Aorta (tissue), 5 donors: ENCODE measurements at regions not wholly inside any gene's neighbourhood (a gene's known extent, or its start where the extent isn't known, plus 50 kb on each side); places are given as distances from the start of the nearest gene placed in this dataset.

ENCODE experiments used
- ATAC-seq: fragments of 200-7000 bp; cut with Tn5 transposase; one replicate; pipeline ENCODE4 v1.9.1; 2022; ENCODE audit warnings: moderate library complexity; ENCODE audit not compliant: low FRiP score
- DNase-seq, 2 donors: peaks; one replicate each; pipeline ENCODE4 v3.0.0-alpha.2; 2020
- H3K27ac ChIP-seq, 2 donors: one replicate each; pipeline ENCODE4 v1.5.1; 2013; ENCODE audit warnings: low read length in 2 of 2, mild to moderate bottlenecking in 2 of 2, moderate library complexity in 2 of 2, control low read depth in 1 of 2, inconsistent platforms in 1 of 2, low read depth in 1 of 2
- H3K27me3 ChIP-seq, 2 donors: one replicate each; pipeline ENCODE4 v1.6.1; 2013; ENCODE audit warnings: control low read depth in 1 of 2, low read length in 1 of 2, mild to moderate bottlenecking in 1 of 2, moderate library complexity in 1 of 2; ENCODE audit not compliant: insufficient read depth in 2 of 2, control insufficient read depth in 1 of 2
- H3K36me3 ChIP-seq, 2 donors: one replicate each; pipeline ENCODE4 v1.6.1; 2013; ENCODE audit warnings: control low read depth in 1 of 2, low read length in 1 of 2, mild to moderate bottlenecking in 1 of 2; ENCODE audit not compliant: insufficient read depth in 2 of 2, control insufficient read depth in 1 of 2
- H3K4me1 ChIP-seq, 2 donors: one replicate each; pipeline ENCODE4 v1.6.1; 2013; ENCODE audit warnings: low read length in 2 of 2, control low read depth in 1 of 2, mild to moderate bottlenecking in 1 of 2, moderate library complexity in 1 of 2; ENCODE audit not compliant: insufficient read depth in 2 of 2, control insufficient read depth in 1 of 2
- H3K4me3 ChIP-seq, 2 donors: one replicate each; pipeline ENCODE4 v1.5.1; 2013; ENCODE audit warnings: low read length in 2 of 2, control low read depth in 1 of 2, mild to moderate bottlenecking in 1 of 2
- H3K9me3 ChIP-seq: one replicate; pipeline ENCODE4 v1.6.1; 2013; ENCODE audit warnings: mild to moderate bottlenecking, low read length; ENCODE audit not compliant: control insufficient read depth
- WGBS, 2 donors: extraction: QIAGEN DNeasy Blood & Tissue Kit; methylation state at CpG; one replicate each; pipeline ENCODE4 v1.1.7; 2013; 5-methylcytosine and 5-hydroxymethylcytosine counted together
- intact Hi-C, 2 donors: fragments of 100-400 bp; cut with DNase I; formaldehyde crosslinking; loops; one replicate each; pipeline versions ENCODE4 v1.14.2 to v1.15.0; 2022
- donor health status: healthy with polysubstance abuse.
- donor health status: Bipolar disorder and iron deficiency.
- donor health status: DM: no; HTN: no; CAD: no.
- donor health status: DM: no; HTN: no; CAD: no.
- donor health status: DM: yes; HTN: yes; CAD: no.

DNA sequence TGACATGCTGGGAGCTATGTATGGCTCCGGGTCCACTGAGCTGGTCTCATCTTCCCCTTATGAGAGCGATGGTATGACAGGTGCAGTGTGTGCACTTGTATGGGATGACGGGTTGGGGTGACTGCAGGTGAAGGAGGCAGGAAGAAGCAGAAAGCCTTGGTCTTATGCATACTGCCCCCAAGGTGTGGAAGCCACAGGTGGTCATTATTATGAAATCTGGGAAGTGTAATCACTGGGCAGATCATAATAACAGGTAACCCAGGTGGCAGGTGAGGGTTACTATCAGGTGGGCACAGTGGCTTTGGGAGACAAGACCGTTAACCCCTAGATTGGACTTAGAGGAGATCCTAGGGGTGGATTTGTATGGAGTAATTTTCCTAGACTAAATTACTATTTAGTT, 118.0 kb downstream of the RFC3 start:
- DNase-seq (no peak), ATAC-seq (no peak)
- Histone ChIP-seq H3K27ac (no peak overlapping the region), H3K27me3 (no peaks in the 10 kb centered on the region), H3K9me3 (no peaks in the 10 kb centered on the region), H3K36me3 (no peaks in the 10 kb centered on the region), H3K4me3 (no peak overlapping the region), H3K4me1 (no peaks in the 10 kb centered on the region)
- intact Hi-C loops, result no loop called here
- 95 to 96% methylated on average over 4 of the region's 4 CpGs for WGBS, 2 donors

DNA sequence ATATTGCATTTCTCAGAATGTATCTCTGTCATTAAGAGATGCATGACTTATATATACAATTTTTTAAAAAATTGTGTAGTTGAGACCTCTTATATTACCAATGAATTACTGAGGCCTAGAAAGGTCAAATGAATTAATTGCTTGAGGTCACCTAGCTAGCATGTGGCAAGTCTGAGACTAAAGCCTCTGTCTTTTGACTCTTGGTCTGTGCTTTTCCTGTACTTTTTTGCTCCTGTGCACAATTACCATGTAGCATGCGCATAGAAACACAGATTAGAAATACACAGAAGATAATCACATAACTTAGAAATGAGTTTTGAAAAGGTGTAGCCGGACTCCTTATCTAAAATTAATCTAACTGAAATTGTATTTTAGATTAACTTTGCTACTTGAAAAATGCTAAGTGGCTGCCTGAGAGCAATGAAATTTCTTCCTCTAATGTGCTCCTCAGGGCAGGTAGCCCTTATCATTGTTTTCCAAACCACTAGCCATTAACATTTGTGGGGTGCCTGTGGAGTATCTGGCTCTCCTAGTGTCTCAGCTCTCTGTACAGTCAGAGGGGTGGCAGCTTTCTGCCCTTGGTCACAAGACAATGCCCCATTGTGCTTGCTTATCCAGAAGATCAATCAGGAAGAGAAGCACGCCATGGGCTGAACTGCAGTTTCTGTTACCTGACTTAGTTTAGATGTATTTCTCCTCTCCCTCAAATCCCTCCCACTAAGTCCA, 119.6 kb downstream of the RFC3 start:
- DNase-seq, result no peak
- H3K4me1 ChIP-seq, result no peaks in the 10 kb centered on the region
- 96% methylated on average over 3 of the region's 3 CpGs for WGBS, 2 donors
- no peak overlapping the region for H3K4me3 ChIP-seq
- H3K36me3 ChIP-seq, result no peaks in the 10 kb centered on the region
- no peak for ATAC-seq
- H3K27ac ChIP-seq, result no peak overlapping the region
- H3K9me3 ChIP-seq, result no peaks in the 10 kb centered on the region
- H3K27me3 ChIP-seq, result no peaks in the 10 kb centered on the region
- intact Hi-C loops, result no loop called here

DNA sequence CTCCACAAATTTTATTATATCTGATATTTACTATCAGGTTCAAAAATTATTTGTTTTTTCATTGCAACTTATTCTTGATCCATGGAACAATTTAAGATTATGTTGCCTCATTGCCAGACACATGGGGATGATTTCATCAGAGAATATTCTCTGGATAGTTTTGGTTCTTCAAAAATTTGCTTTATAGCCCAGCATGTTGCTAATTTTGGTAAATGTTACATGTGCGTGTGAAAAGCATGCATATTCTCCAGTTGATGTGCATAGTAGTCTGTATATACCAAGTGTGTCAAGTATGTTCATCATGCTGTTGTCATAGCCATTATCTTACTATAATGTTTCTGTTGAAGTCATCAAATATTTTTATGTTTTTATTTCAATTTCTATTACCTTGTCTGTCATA, 122.3 kb downstream of the RFC3 start:
- WGBS, 2 donors, result 92 to 93% methylated on average over 1 of the region's 1 CpG
- intact Hi-C loops, result no loop called here

DNA sequence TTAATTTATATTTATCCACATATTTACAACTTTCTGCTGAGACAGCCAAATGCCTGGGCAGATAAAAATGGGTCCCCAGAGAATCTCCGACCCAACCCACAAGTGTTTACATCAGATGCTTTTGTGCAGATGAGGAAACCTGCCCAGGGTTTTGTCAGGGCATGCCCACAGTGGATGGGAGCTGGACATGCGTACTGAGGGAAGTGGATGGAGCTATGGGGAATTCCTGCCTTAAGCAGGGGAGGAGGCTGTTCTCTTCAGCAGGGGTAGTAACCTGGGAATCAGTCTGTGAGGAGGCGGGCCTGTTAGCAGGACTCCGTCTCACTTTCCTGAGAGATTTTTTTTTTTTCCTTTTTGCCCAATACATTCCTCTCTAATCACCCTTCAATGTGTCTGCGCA, 122.9 kb downstream of the RFC3 start:
- WGBS, 2 donors, result 89 to 95% methylated on average over 5 of the region's 5 CpGs
- no peaks in the 10 kb centered on the region for H3K4me1 ChIP-seq
- no peak overlapping the region for H3K27ac ChIP-seq
- H3K36me3 ChIP-seq, result no peaks in the 10 kb centered on the region
- H3K9me3 ChIP-seq, result no peaks in the 10 kb centered on the region
- no peaks in the 10 kb centered on the region for H3K27me3 ChIP-seq
- no peak overlapping the region for H3K4me3 ChIP-seq
- ATAC-seq (no peak), DNase-seq (no peak)
- intact Hi-C loops, result no loop called here

More for the DNA sequence above, 122.3 kb downstream of the RFC3 start:
- Histone ChIP-seq H3K4me1 (no peaks in the 10 kb centered on the region), H3K9me3 (no peaks in the 10 kb centered on the region), H3K36me3 (no peaks in the 10 kb centered on the region), H3K27ac (no peak overlapping the region), H3K27me3 (no peaks in the 10 kb centered on the region), H3K4me3 (no peak overlapping the region)
- DNase-seq (no peak), ATAC-seq (no peak)

DNA sequence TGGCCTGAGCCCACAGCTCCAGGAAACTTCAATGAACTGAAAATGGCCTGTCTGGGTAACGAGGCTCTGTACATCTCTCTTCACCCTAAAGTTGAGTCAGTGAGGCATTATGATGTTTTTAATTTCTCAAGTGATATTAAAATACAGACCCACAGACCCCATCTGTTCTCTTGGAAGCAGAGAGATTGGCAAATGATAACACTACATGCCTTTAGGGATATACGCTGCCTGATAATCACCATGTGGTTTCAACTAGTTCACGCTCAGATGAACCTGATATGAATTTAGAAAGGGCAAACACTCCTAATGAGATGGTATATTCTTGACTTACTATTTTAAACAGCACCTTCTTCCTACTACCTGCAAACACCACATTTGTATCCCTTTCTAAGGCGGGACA, 127.5 kb downstream of the RFC3 start:
- 97% methylated on average over 4 of the region's 4 CpGs for WGBS, 2 donors
- no peaks in the 10 kb centered on the region for H3K27me3 ChIP-seq
- H3K27ac ChIP-seq, result no peak overlapping the region
- H3K4me3 ChIP-seq, result no peak overlapping the region
- ATAC-seq (no peak), DNase-seq (no peak)
- H3K4me1 ChIP-seq, result no peaks in the 10 kb centered on the region
- H3K36me3 ChIP-seq, result no peaks in the 10 kb centered on the region
- H3K9me3 ChIP-seq, result no peaks in the 10 kb centered on the region
- intact Hi-C loops, result no loop called here

DNA sequence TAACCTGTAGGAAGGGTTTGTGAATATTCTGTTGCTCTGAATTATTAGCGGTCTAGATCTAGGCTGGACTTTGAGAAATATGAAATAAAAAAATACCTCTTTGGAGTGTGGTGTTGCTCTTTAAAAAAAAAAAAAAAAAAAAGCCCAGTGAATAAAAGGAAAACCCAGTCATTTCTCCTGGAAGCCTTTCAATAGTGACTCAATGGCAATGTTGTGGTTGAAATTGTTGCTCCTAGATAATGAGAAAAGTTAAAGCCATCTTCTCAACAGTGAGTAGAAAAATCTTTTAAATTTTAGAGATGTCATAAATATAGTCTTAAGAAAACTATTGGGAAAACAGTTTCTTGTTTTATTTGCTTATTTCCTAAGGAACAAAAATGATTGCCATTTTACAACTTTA, 135.3 kb downstream of the RFC3 start:
- WGBS, 2 donors, result 75 to 76% methylated on average over 1 of the region's 1 CpG
- intact Hi-C loops, result no loop called here
- Histone ChIP-seq H3K4me3 (no peak overlapping the region), H3K36me3 (no peaks in the 10 kb centered on the region), H3K27me3 (no peaks in the 10 kb centered on the region), H3K4me1 (no peaks in the 10 kb centered on the region), H3K9me3 (no peaks in the 10 kb centered on the region), H3K27ac (no peak overlapping the region)
- no peak for DNase-seq
- ATAC-seq, result peak; percentile 46

DNA sequence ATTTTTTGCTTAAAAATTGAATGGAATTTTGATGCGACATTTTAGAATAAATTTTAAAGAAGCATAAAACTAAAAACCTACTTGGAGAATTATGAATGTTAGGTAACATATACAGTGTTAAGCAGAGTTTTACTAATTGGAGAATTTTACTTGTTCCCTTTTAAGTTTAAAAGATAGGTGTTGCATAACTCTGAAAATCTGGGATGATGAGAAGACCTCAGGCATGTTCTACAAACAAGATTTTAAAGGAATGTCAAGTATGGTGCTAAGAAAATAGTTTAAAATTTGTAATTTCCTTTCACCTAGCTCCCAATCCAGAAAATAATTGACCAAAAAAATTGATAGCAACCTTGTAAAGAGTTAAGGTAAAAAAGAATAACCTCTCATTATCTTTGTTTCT, 135.8 kb downstream of the RFC3 start:
- ATAC-seq (no peak), DNase-seq (no peak)
- Histone ChIP-seq H3K27me3 (no peaks in the 10 kb centered on the region), H3K27ac (no peak overlapping the region), H3K4me1 (no peaks in the 10 kb centered on the region), H3K4me3 (no peak overlapping the region), H3K9me3 (no peaks in the 10 kb centered on the region), H3K36me3 (no peaks in the 10 kb centered on the region)
- intact Hi-C loops, result no loop called here
- WGBS, 2 donors, result 59 to 75% methylated on average over 1 of the region's 1 CpG

DNA sequence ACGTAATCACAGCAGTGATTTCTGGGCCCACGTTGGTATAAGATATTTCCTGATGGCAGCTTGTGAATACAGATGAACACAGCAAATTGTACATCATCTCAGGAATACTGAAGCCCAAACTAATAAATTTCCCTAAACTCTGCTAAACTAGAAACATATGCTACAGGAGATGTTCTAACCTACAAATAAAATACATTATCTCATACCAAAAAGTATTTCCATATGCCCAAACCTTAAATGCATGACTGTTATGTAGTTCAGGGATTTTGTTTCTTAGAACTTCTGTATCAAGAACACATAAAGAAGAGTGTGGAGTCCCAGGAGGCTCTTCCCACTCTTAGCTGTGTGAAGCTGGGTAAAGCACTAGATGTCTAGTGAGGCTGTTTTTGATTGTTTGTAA, 138.4 kb downstream of the RFC3 start:
- DNase-seq (no peak), ATAC-seq (no peak)
- H3K36me3 ChIP-seq, result no peaks in the 10 kb centered on the region
- no peak overlapping the region for H3K27ac ChIP-seq
- WGBS, 2 donors, result 70 to 74% methylated on average over 2 of the region's 2 CpGs
- no peak overlapping the region for H3K4me3 ChIP-seq
- intact Hi-C loops, result no loop called here
- H3K9me3 ChIP-seq, result no peaks in the 10 kb centered on the region
- H3K27me3 ChIP-seq, result no peaks in the 10 kb centered on the region
- H3K4me1 ChIP-seq, result no peaks in the 10 kb centered on the region

DNA sequence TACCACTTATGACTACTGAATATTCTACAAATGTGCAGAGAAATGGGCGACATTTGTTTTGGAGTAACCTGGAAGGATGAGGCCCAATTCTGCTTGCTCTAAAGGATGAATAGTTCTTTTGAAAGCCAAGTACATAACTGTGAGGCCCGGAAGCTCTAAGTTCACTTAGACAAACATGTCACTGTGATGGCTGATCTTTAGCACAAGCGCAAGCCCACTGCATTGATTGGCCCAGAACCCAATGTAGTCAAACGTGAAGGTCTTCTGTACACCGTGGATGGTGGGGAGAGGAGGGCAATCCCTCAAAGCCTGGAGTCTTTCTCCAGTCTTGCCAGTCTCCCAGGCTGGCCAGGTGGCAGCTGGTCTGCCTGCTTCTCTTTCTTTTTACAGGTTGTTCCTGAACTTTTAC, 139.6 kb downstream of the RFC3 start:
- no peak for ATAC-seq
- 89 to 91% methylated on average over 5 of the region's 5 CpGs for WGBS, 2 donors
- H3K4me3 ChIP-seq, result no peak overlapping the region

More for the DNA sequence above, 139.6 kb downstream of the RFC3 start:
- Histone ChIP-seq H3K27me3 (no peaks in the 10 kb centered on the region), H3K27ac (no peak overlapping the region), H3K36me3 (no peaks in the 10 kb centered on the region), H3K4me1 (no peaks in the 10 kb centered on the region), H3K9me3 (no peaks in the 10 kb centered on the region)
- intact Hi-C loops, result no loop called here
- DNase-seq, result no peak
